Liver (tissue), 3 donors: ENCODE measurements at regions not wholly inside any gene's neighbourhood (a gene's known extent, or its start where the extent isn't known, plus 50 kb on each side); places are given as distances from the start of the nearest gene placed in this dataset.

ENCODE experiments used
- CTCF ChIP-seq: fragments of 150-350 bp; IDR thresholded peaks from 2 replicates; pipeline ENCODE4 v1.5.1; 2017; ENCODE audit warnings: improper control_type of control experiment, low read depth, low read length; ENCODE audit not compliant: missing input control
- GABPA ChIP-seq, 2 donors: IDR thresholded peaks in 1 of 2; conservative IDR thresholded peaks in 1 of 2; 2 replicates each; pipeline ENCODE4 v1.6.1; 2016; ENCODE audit warnings: antibody characterized with exemption in 2 of 2, mild to moderate bottlenecking in 1 of 2, moderate library complexity in 1 of 2
- JUND ChIP-seq, 2 donors: IDR thresholded peaks; 2 replicates each; pipeline ENCODE4 v1.6.1; 2016; ENCODE audit warnings: antibody characterized with exemption in 2 of 2
- MAX ChIP-seq: IDR thresholded peaks from 2 replicates; pipeline ENCODE4 v1.6.1; 2016; ENCODE audit warnings: antibody characterized with exemption
- RAD21 ChIP-seq, 2 donors: IDR thresholded peaks; 2 replicates each; pipeline ENCODE4 v1.6.1; 2016; ENCODE audit warnings: antibody characterized with exemption in 2 of 2, mild to moderate bottlenecking in 2 of 2
- SP1 ChIP-seq: IDR thresholded peaks from 2 replicates; pipeline ENCODE4 v1.6.1; 2018; ENCODE audit warnings: antibody characterized with exemption, mild to moderate bottlenecking
- TF ChIP-seq, protein P1 (sequence below): IDR thresholded peaks from 2 replicates; pipeline ENCODE4 v1.6.1; 2016; ENCODE audit warnings: antibody characterized with exemption, mild to moderate bottlenecking
- donor health status: healthy.
- donor health status: healthy.

- TF ChIP-seq CTCF (no peak), MAX (no peak), RAD21 (IDR thresholded peaks at IDR 0.05) (no peak), SP1 (no peak), JUND (IDR thresholded peaks at IDR 0.05) (no peak), GABPA (IDR thresholded peaks at IDR 0.05 in 1 of 2, conservative IDR thresholded peaks at IDR 0.05 in 1 of 2) (no peak)
- TF ChIP-seq, protein P1, sequence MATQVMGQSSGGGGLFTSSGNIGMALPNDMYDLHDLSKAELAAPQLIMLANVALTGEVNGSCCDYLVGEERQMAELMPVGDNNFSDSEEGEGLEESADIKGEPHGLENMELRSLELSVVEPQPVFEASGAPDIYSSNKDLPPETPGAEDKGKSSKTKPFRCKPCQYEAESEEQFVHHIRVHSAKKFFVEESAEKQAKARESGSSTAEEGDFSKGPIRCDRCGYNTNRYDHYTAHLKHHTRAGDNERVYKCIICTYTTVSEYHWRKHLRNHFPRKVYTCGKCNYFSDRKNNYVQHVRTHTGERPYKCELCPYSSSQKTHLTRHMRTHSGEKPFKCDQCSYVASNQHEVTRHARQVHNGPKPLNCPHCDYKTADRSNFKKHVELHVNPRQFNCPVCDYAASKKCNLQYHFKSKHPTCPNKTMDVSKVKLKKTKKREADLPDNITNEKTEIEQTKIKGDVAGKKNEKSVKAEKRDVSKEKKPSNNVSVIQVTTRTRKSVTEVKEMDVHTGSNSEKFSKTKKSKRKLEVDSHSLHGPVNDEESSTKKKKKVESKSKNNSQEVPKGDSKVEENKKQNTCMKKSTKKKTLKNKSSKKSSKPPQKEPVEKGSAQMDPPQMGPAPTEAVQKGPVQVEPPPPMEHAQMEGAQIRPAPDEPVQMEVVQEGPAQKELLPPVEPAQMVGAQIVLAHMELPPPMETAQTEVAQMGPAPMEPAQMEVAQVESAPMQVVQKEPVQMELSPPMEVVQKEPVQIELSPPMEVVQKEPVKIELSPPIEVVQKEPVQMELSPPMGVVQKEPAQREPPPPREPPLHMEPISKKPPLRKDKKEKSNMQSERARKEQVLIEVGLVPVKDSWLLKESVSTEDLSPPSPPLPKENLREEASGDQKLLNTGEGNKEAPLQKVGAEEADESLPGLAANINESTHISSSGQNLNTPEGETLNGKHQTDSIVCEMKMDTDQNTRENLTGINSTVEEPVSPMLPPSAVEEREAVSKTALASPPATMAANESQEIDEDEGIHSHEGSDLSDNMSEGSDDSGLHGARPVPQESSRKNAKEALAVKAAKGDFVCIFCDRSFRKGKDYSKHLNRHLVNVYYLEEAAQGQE, result no peak
Observed at GRCh38 chr1:25047506-25048240, 117.6 kb upstream of the RUNX3 start.
